MM.1S (cell line): ENCODE measurements at regions not wholly inside any gene's neighbourhood (a gene's known extent, or its start where the extent isn't known, plus 50 kb on each side); places are given as distances from the start of the nearest gene placed in this dataset.

ENCODE experiments used
- EZH2 ChIP-seq: fragments of 300-600 bp; sonication (generic); optimal IDR thresholded peaks from 2 replicates; pipeline ENCODE3; 2017; ENCODE audit warnings: low read depth, mild to moderate bottlenecking, antibody characterized with exemption, low read length, mixed read lengths
- EZH2phosphoT487 ChIP-seq: fragments of 300-600 bp; sonication (generic); IDR thresholded peaks from 2 replicates; pipeline ENCODE4 v1.6.1; 2018; ENCODE audit warnings: antibody characterized with exemption, low read length
- TF ChIP-seq, protein P1 (sequence below): fragments of 300-600 bp; sonication (generic); IDR thresholded peaks from 2 replicates; pipeline ENCODE4 v1.5.1; 2016; ENCODE audit warnings: antibody characterized with exemption, low read length, mixed read lengths

DNA sequence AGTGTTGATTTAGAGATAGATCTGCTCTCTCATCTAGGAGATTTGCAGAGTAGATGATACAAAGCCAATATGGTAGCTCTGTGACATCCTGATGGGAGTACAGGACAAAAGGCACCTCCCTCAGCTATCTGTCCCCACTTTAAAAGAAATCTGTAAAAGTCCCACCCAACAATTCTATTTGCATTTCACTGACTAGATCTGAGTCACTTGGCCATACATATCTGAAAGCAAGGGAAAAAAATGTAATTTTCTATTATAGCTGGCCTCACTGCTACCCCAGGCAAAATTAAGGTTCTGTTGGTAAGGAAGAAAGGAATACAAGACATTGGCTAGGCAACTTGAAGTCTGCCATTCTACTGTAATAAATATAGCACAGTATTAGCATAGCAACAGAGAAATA lies 96.2 kb upstream of the RNF180 start:
- TF ChIP-seq, protein P1, sequence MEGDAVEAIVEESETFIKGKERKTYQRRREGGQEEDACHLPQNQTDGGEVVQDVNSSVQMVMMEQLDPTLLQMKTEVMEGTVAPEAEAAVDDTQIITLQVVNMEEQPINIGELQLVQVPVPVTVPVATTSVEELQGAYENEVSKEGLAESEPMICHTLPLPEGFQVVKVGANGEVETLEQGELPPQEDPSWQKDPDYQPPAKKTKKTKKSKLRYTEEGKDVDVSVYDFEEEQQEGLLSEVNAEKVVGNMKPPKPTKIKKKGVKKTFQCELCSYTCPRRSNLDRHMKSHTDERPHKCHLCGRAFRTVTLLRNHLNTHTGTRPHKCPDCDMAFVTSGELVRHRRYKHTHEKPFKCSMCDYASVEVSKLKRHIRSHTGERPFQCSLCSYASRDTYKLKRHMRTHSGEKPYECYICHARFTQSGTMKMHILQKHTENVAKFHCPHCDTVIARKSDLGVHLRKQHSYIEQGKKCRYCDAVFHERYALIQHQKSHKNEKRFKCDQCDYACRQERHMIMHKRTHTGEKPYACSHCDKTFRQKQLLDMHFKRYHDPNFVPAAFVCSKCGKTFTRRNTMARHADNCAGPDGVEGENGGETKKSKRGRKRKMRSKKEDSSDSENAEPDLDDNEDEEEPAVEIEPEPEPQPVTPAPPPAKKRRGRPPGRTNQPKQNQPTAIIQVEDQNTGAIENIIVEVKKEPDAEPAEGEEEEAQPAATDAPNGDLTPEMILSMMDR, result no peak
- TF ChIP-seq EZH2, result no peak
- TF ChIP-seq EZH2phosphoT487, result no peak
